ENCODE measurements at regions not wholly inside any gene's neighbourhood (a gene's known extent, or its start where the extent isn't known, plus 50 kb on each side); places are given as distances from the start of the nearest gene placed in this dataset.

DNA sequence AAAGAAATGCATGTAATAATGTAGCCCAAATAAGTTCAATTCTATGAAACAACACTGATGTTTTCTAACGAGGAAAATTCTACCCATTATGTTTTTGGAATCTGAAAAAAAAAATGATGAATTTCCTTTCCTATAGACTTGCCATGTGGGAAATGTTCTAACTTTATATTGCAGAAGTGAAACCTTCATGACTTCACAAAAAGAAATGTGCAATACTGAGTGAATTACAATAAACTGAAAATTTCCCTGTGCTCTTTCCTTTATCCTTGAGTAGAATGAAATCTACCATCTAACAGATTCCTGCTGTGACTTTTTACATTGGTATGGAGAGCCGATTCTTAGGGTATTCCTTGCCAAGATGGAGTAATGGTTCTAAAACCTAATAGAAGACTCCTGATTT, 1622.5 kb downstream of the MAT2B start:
- H3K18ac ChIP-seq (ENCODE audit: low read depth in 1 of 2, low read length in 2 of 2) = no peak overlapping the region
- no peaks in the 10 kb centered on the region for H3K79me1 ChIP-seq (replicated peaks; ENCODE audit: low read length, poor library complexity, severe bottlenecking)
- no peaks in the 10 kb centered on the region for H3K4me1 ChIP-seq (ENCODE audit: control insufficient read depth, insufficient read depth, low read depth, low read length)
- H3K4me2 ChIP-seq (ENCODE audit: low read length, poor library complexity, severe bottlenecking) = no peak overlapping the region
- H3K23ac ChIP-seq (ENCODE audit: low read length in 2 of 2) = no peak overlapping the region
- no peak overlapping the region for H2AFZ ChIP-seq (ENCODE audit: low read depth, low read length)
- H4K8ac ChIP-seq (ENCODE audit: low read length) = no peak overlapping the region
- H3K14ac ChIP-seq (ENCODE audit: low read length in 2 of 2) = no peak overlapping the region
- H2BK12ac ChIP-seq (ENCODE audit: low read length in 2 of 2) = no peak overlapping the region
- H3K27me3 ChIP-seq (ENCODE audit: control insufficient read depth in 1 of 2, insufficient read depth in 1 of 2, low read length in 2 of 2) = no peaks in the 10 kb centered on the region
- no peak overlapping the region for H2BK120ac ChIP-seq (ENCODE audit: low read depth, low read length)
- H2AK5ac ChIP-seq (ENCODE audit: low read length, severe bottlenecking) = no peak overlapping the region
- no peak overlapping the region for H2BK15ac ChIP-seq (ENCODE audit: low read depth, poor library complexity, severe bottlenecking)
- H3K9ac ChIP-seq (ENCODE audit: low read length) = no peak overlapping the region
- H3K4ac ChIP-seq (ENCODE audit: low read depth in 1 of 2, low read length in 2 of 2) = no peak overlapping the region
- H3K36me3 ChIP-seq (ENCODE audit: control insufficient read depth in 1 of 2, insufficient read depth in 2 of 2, low read depth in 1 of 2, low read length in 2 of 2) = no peaks in the 10 kb centered on the region
- H3K27ac ChIP-seq (ENCODE audit: low read length, poor library complexity, severe bottlenecking) = no peak overlapping the region
- H3K4me3 ChIP-seq (ENCODE audit: insufficient read depth in 1 of 2, low read depth in 1 of 2, low read length in 2 of 2) = no peak overlapping the region
- WGBS = no CpG with 5 or more reads among the region's 2 CpGs
- no peak overlapping the region for H4K91ac ChIP-seq (ENCODE audit: low read length)
- no peak overlapping the region for H2BK5ac ChIP-seq (ENCODE audit: low read depth, low read length, poor library complexity, severe bottlenecking)
- DNase-seq = no peak
- no peaks in the 10 kb centered on the region for H3K9me3 ChIP-seq (ENCODE audit: control insufficient read depth, low read length)

DNA sequence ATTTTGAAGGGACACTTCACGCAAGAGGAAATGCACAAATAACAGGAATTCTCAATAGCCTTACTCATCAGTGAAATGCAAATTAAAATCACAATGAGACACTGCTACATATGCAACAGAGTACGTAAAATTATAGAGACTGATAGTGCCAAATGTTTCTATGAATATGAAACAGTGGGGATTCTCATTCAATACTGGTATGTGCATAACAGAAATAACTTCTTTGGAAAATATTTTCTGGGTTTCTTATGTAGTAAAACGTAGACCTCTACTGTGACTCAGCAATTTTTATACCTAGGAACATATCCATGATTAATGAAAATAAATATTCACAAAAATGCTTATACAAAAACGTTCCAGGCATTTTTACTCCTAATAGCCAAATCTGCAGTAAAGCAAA, 1625.2 kb downstream of the MAT2B start:
- WGBS = 65% methylated on average over 1 of the region's 4 CpGs
- Histone ChIP-seq H2BK12ac (ENCODE audit: low read length in 2 of 2) (no peak overlapping the region), H3K4me2 (ENCODE audit: low read length, poor library complexity, severe bottlenecking) (no peak overlapping the region)

GRCh38 chr5:165134155-165134554, 1628.7 kb downstream of the MAT2B start:
- no peak overlapping the region for H2AK5ac ChIP-seq (ENCODE audit: low read length, severe bottlenecking)
- no peaks in the 10 kb centered on the region for H3K9me3 ChIP-seq (ENCODE audit: control insufficient read depth, low read length)
- DNase-seq = peak; percentile 41
- H3K4me3 ChIP-seq (ENCODE audit: insufficient read depth in 1 of 2, low read depth in 1 of 2, low read length in 2 of 2) = no peak overlapping the region
- H3K4ac ChIP-seq (ENCODE audit: low read depth in 1 of 2, low read length in 2 of 2) = no peak overlapping the region
- H3K14ac ChIP-seq (ENCODE audit: low read length in 2 of 2) = no peak overlapping the region
- H2BK120ac ChIP-seq (ENCODE audit: low read depth, low read length) = no peak overlapping the region
- no peaks in the 10 kb centered on the region for H3K36me3 ChIP-seq (ENCODE audit: control insufficient read depth in 1 of 2, insufficient read depth in 2 of 2, low read depth in 1 of 2, low read length in 2 of 2)
- no peak overlapping the region for H2AFZ ChIP-seq (ENCODE audit: low read depth, low read length)
- H2BK12ac ChIP-seq (ENCODE audit: low read length in 2 of 2) = no peak overlapping the region
- no peak overlapping the region for H3K18ac ChIP-seq (ENCODE audit: low read depth in 1 of 2, low read length in 2 of 2)
- no peak overlapping the region for H4K8ac ChIP-seq (ENCODE audit: low read length)
- H3K79me1 ChIP-seq (replicated peaks; ENCODE audit: low read length, poor library complexity, severe bottlenecking) = no peaks in the 10 kb centered on the region
- no peaks in the 10 kb centered on the region for H3K27me3 ChIP-seq (ENCODE audit: control insufficient read depth in 1 of 2, insufficient read depth in 1 of 2, low read length in 2 of 2)
- H2BK15ac ChIP-seq (ENCODE audit: low read depth, poor library complexity, severe bottlenecking) = no peak overlapping the region
- WGBS = 77% methylated on average over 4 of the region's 6 CpGs
- no peak overlapping the region for H2BK5ac ChIP-seq (ENCODE audit: low read depth, low read length, poor library complexity, severe bottlenecking)
- H3K4me1 ChIP-seq (ENCODE audit: control insufficient read depth, insufficient read depth, low read depth, low read length) = no peaks in the 10 kb centered on the region
- H4K91ac ChIP-seq (ENCODE audit: low read length) = no peak overlapping the region
- no peak overlapping the region for H3K27ac ChIP-seq (ENCODE audit: low read length, poor library complexity, severe bottlenecking)
- H3K23ac ChIP-seq (ENCODE audit: low read length in 2 of 2) = no peak overlapping the region
- H3K4me2 ChIP-seq (ENCODE audit: low read length, poor library complexity, severe bottlenecking) = no peak overlapping the region
- H3K9ac ChIP-seq (ENCODE audit: low read length) = no peak overlapping the region

More for the DNA sequence above, 1625.2 kb downstream of the MAT2B start:
- no peak overlapping the region for H3K14ac ChIP-seq (ENCODE audit: low read length in 2 of 2)
- H2AFZ ChIP-seq (ENCODE audit: low read depth, low read length) = no peak overlapping the region
- H2BK120ac ChIP-seq (ENCODE audit: low read depth, low read length) = no peak overlapping the region
- no peak overlapping the region for H2BK5ac ChIP-seq (ENCODE audit: low read depth, low read length, poor library complexity, severe bottlenecking)
- H4K91ac ChIP-seq (ENCODE audit: low read length) = no peak overlapping the region
- no peak overlapping the region for H3K4ac ChIP-seq (ENCODE audit: low read depth in 1 of 2, low read length in 2 of 2)
- H3K9me3 ChIP-seq (ENCODE audit: control insufficient read depth, low read length) = no peaks in the 10 kb centered on the region
- no peak overlapping the region for H3K18ac ChIP-seq (ENCODE audit: low read depth in 1 of 2, low read length in 2 of 2)
- H3K27ac ChIP-seq (ENCODE audit: low read length, poor library complexity, severe bottlenecking) = no peak overlapping the region
- no peak overlapping the region for H4K8ac ChIP-seq (ENCODE audit: low read length)
- no peaks in the 10 kb centered on the region for H3K36me3 ChIP-seq (ENCODE audit: control insufficient read depth in 1 of 2, insufficient read depth in 2 of 2, low read depth in 1 of 2, low read length in 2 of 2)
- no peak overlapping the region for H3K23ac ChIP-seq (ENCODE audit: low read length in 2 of 2)
- DNase-seq = no peak
- H3K9ac ChIP-seq (ENCODE audit: low read length) = no peak overlapping the region
- no peak overlapping the region for H2BK15ac ChIP-seq (ENCODE audit: low read depth, poor library complexity, severe bottlenecking)
- no peaks in the 10 kb centered on the region for H3K79me1 ChIP-seq (replicated peaks; ENCODE audit: low read length, poor library complexity, severe bottlenecking)
- no peak overlapping the region for H2AK5ac ChIP-seq (ENCODE audit: low read length, severe bottlenecking)
- H3K4me1 ChIP-seq (ENCODE audit: control insufficient read depth, insufficient read depth, low read depth, low read length) = no peaks in the 10 kb centered on the region
- no peak overlapping the region for H3K4me3 ChIP-seq (ENCODE audit: insufficient read depth in 1 of 2, low read depth in 1 of 2, low read length in 2 of 2)
- H3K27me3 ChIP-seq (ENCODE audit: control insufficient read depth in 1 of 2, insufficient read depth in 1 of 2, low read length in 2 of 2) = no peaks in the 10 kb centered on the region

DNA sequence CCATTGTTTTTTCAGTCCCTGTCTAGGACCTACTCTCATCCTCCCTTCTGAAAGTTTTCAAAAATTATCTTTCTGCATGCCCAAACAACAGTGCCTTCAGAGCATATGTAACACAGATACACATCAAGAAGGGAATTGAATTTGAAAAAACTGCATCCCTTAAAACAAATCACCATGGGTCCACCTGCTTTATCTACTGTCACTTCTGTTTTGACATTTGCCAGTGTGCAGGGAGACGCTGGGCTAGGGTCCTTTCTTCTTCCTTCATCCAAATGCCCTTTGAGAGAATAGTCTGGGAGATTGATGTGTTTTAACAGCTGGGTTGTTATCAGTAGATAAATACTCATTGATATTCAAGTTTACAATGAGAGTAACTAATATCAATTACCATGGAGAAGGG, 1630.1 kb downstream of the MAT2B start:
- Histone ChIP-seq H3K79me1 (replicated peaks; ENCODE audit: low read length, poor library complexity, severe bottlenecking) (no peaks in the 10 kb centered on the region), H3K27me3 (ENCODE audit: control insufficient read depth in 1 of 2, insufficient read depth in 1 of 2, low read length in 2 of 2) (no peaks in the 10 kb centered on the region), H2BK5ac (ENCODE audit: low read depth, low read length, poor library complexity, severe bottlenecking) (no peak overlapping the region), H3K4me2 (ENCODE audit: low read length, poor library complexity, severe bottlenecking) (no peak overlapping the region), H2BK12ac (ENCODE audit: low read length in 2 of 2) (no peak overlapping the region), H4K8ac (ENCODE audit: low read length) (no peak overlapping the region), H3K9me3 (ENCODE audit: control insufficient read depth, low read length) (no peaks in the 10 kb centered on the region), H2BK15ac (ENCODE audit: low read depth, poor library complexity, severe bottlenecking) (no peak overlapping the region), H3K27ac (ENCODE audit: low read length, poor library complexity, severe bottlenecking) (no peak overlapping the region), H4K91ac (ENCODE audit: low read length) (no peak overlapping the region), H2BK120ac (ENCODE audit: low read depth, low read length) (no peak overlapping the region), H3K36me3 (ENCODE audit: control insufficient read depth in 1 of 2, insufficient read depth in 2 of 2, low read depth in 1 of 2, low read length in 2 of 2) (no peaks in the 10 kb centered on the region), H3K9ac (ENCODE audit: low read length) (no peak overlapping the region), H3K14ac (ENCODE audit: low read length in 2 of 2) (no peak overlapping the region), H3K4ac (ENCODE audit: low read depth in 1 of 2, low read length in 2 of 2) (no peak overlapping the region), H2AFZ (ENCODE audit: low read depth, low read length) (no peak overlapping the region), H3K18ac (ENCODE audit: low read depth in 1 of 2, low read length in 2 of 2) (no peak overlapping the region), H3K4me3 (ENCODE audit: insufficient read depth in 1 of 2, low read depth in 1 of 2, low read length in 2 of 2) (no peak overlapping the region), H3K23ac (ENCODE audit: low read length in 2 of 2) (no peak overlapping the region), H2AK5ac (ENCODE audit: low read length, severe bottlenecking) (no peak overlapping the region), H3K4me1 (ENCODE audit: control insufficient read depth, insufficient read depth, low read depth, low read length) (no peaks in the 10 kb centered on the region)
- no CpG with 5 or more reads among the region's 1 CpG for WGBS
- no peak for DNase-seq
